H1 (cell line): ENCODE measurements at regions not wholly inside any gene's neighbourhood (a gene's known extent, or its start where the extent isn't known, plus 50 kb on each side); places are given as distances from the start of the nearest gene placed in this dataset.

Source experiments
- CTCF ChIA-PET: fragments of 300-600 bp; sonication (Branson Sonifier 250); formaldehyde crosslinking; loops from one replicate; lab custom pipeline; 2021; ENCODE audit not compliant: partially characterized antibody; lab: Charles Lee
- POLR2A ChIA-PET: fragments of 300-600 bp; sonication (Branson Sonifier 250); formaldehyde crosslinking; loops from one replicate; lab custom pipeline; 2021; ENCODE audit warnings: inconsistent platforms; ENCODE audit not compliant: partially characterized antibody; lab: Charles Lee
- DNase-seq, 2 experiments: peaks; one replicate each; pipeline versions ENCODE4 v3.0.0 to v3.0.0-alpha.2; 2010 to 2022; ENCODE audit warnings: low spot score in 2 of 2, low read depth in 1 of 2, mixed read lengths in 1 of 2
- FAIRE-seq: peaks from 2 replicates; lab custom pipeline; 2011; peaks lifted over from hg19 to GRCh38; lab: Jason Lieb, UNC
- H2AFZ ChIP-seq: 2 replicates; pipeline ENCODE4 v1.8.1; 2012; ENCODE audit warnings: low read length, inconsistent platforms
- H2AK5ac ChIP-seq: 2 replicates; pipeline ENCODE4 v1.6.1; 2013; ENCODE audit warnings: low read depth, low read length
- H2BK120ac ChIP-seq: replicated peaks from 2 replicates; pipeline ENCODE3; 2013; ENCODE audit warnings: low read depth, low read length, inconsistent platforms
- H2BK12ac ChIP-seq: 2 replicates; pipeline ENCODE4 v1.6.1; 2013; ENCODE audit warnings: low read depth, low read length
- H2BK15ac ChIP-seq: 2 replicates; pipeline ENCODE4 v1.6.1; 2013; ENCODE audit warnings: low read length
- H2BK20ac ChIP-seq: 2 replicates; pipeline ENCODE4 v1.6.1; 2013; ENCODE audit warnings: low read length
- H2BK5ac ChIP-seq: 2 replicates; pipeline ENCODE4 v1.6.1; 2013; ENCODE audit warnings: low read depth, low read length
- H3K14ac ChIP-seq: 2 replicates; pipeline ENCODE4 v1.6.1; 2013; ENCODE audit warnings: inconsistent platforms; ENCODE audit not compliant: insufficient read length
- H3K18ac ChIP-seq: 2 replicates; pipeline ENCODE4 v1.6.1; 2013; ENCODE audit warnings: low read length; ENCODE audit errors: extremely low read depth
- H3K23ac ChIP-seq: 2 replicates; pipeline ENCODE4 v1.6.1; 2013; ENCODE audit warnings: inconsistent platforms; ENCODE audit not compliant: insufficient read length
- H3K23me2 ChIP-seq: 2 replicates; pipeline ENCODE4 v1.6.1; 2013; ENCODE audit warnings: low read depth, low read length
- H3K27ac ChIP-seq: 2 replicates; pipeline ENCODE4 v1.6.1; 2011; ENCODE audit warnings: low read depth, low read length, inconsistent platforms
- H3K27me3 ChIP-seq, 4 experiments: replicated peaks in 1 of 4; 1 replicate in 1 of 4; 2 replicates in 3 of 4; pipeline versions ENCODE4 v1.6.1 to v1.8.1; 2011 to 2013; ENCODE audit warnings: low read length in 3 of 4, mild to moderate bottlenecking in 3 of 4, inconsistent platforms in 2 of 4, mixed read lengths in 2 of 4, moderate library complexity in 1 of 4; ENCODE audit not compliant: control insufficient read depth in 3 of 4, insufficient read depth in 3 of 4; ENCODE audit errors: extremely low read depth in 1 of 4
- H3K36me3 ChIP-seq, 4 experiments: 2 replicates each; pipeline versions ENCODE4 v1.6.1 to v1.8.1; 2011 to 2013; ENCODE audit warnings: mild to moderate bottlenecking in 4 of 4, low read length in 3 of 4, moderate library complexity in 2 of 4, control low read depth in 1 of 4, inconsistent platforms in 1 of 4; ENCODE audit not compliant: insufficient read depth in 4 of 4, control insufficient read depth in 2 of 4
- H3K4ac ChIP-seq: replicated peaks from 2 replicates; pipeline ENCODE3; 2013; ENCODE audit warnings: low read length, low read depth, mixed read lengths, inconsistent platforms; ENCODE audit not compliant: insufficient read length
- H3K4me1 ChIP-seq, 4 experiments: replicated peaks in 1 of 4; 1 replicate in 1 of 4; 2 replicates in 3 of 4; pipeline versions ENCODE4 v1.6.1 to v1.8.1; 2011 to 2013; ENCODE audit warnings: low read length in 3 of 4, inconsistent platforms in 2 of 4, mixed read lengths in 1 of 4; ENCODE audit not compliant: insufficient read depth in 4 of 4, control insufficient read depth in 3 of 4
- H3K4me2 ChIP-seq, 2 experiments: 2 replicates each; pipeline versions ENCODE4 v1.6.1 to v1.8.1; 2011 to 2013; ENCODE audit warnings: low read depth in 2 of 2, low read length in 2 of 2, control low read depth in 1 of 2, inconsistent platforms in 1 of 2, mild to moderate bottlenecking in 1 of 2; ENCODE audit not compliant: insufficient read depth in 1 of 2
- H3K4me3 ChIP-seq, 4 experiments: fragments of 200-600, 300-600 bp in 1 of 4; sonication (generic), shearing (Covaris generic), sonication (Bioruptor Twin) in 1 of 4; 2 replicates each; pipeline versions ENCODE4 v1.5.1 to v1.8.1; 2011 to 2016; ENCODE audit warnings: low read length in 4 of 4, low read depth in 3 of 4, control low read depth in 2 of 4, inconsistent platforms in 2 of 4, mild to moderate bottlenecking in 2 of 4, mixed read lengths in 1 of 4, moderate library complexity in 1 of 4; ENCODE audit not compliant: insufficient read depth in 2 of 4; ENCODE audit errors: extremely low read depth in 1 of 4
- H3K56ac ChIP-seq: replicated peaks from 2 replicates; pipeline ENCODE3; 2013; ENCODE audit warnings: low read depth, mild to moderate bottlenecking, mixed read lengths, low read length, inconsistent platforms; ENCODE audit not compliant: insufficient read length
- H3K79me1 ChIP-seq: 2 replicates; pipeline ENCODE4 v1.6.1; 2013; ENCODE audit warnings: low read depth, low read length, control low read depth
- H3K79me2 ChIP-seq, 2 experiments: 2 replicates each; pipeline versions ENCODE4 v1.6.1 to v1.8.1; 2012 to 2013; ENCODE audit warnings: low read length in 2 of 2, mild to moderate bottlenecking in 2 of 2, inconsistent platforms in 1 of 2; ENCODE audit not compliant: insufficient read depth in 2 of 2, control insufficient read depth in 1 of 2
- H3K9ac ChIP-seq, 4 experiments: replicated peaks in 1 of 4; 1 replicate in 1 of 4; 2 replicates in 3 of 4; pipeline versions ENCODE4 v1.6.1 to v1.8.1; 2011 to 2013; ENCODE audit warnings: low read depth in 3 of 4, low read length in 3 of 4, control low read depth in 2 of 4, mild to moderate bottlenecking in 2 of 4, moderate library complexity in 2 of 4, inconsistent platforms in 1 of 4; ENCODE audit errors: extremely low read depth in 1 of 4
- H3K9me3 ChIP-seq, 2 experiments: 2 replicates each; pipeline versions ENCODE4 v1.6.1 to v1.8.1; 2012 to 2013; ENCODE audit warnings: mild to moderate bottlenecking in 2 of 2, moderate library complexity in 2 of 2, control low read depth in 1 of 2, inconsistent platforms in 1 of 2, low read depth in 1 of 2, low read length in 1 of 2, mixed read lengths in 1 of 2; ENCODE audit not compliant: insufficient read depth in 2 of 2
- H4K20me1 ChIP-seq, 2 experiments: replicated peaks in 1 of 2; 2 replicates each; pipeline versions ENCODE3 to v1.8.1; 2011 to 2013; ENCODE audit warnings: inconsistent platforms in 2 of 2, low read length in 2 of 2, mild to moderate bottlenecking in 1 of 2; ENCODE audit not compliant: insufficient read depth in 2 of 2, control insufficient read depth in 1 of 2
- H4K5ac ChIP-seq: 2 replicates; pipeline ENCODE4 v1.6.1; 2013; ENCODE audit warnings: low read length, low read depth, mixed read lengths, inconsistent platforms; ENCODE audit not compliant: insufficient read length
- H4K8ac ChIP-seq: 2 replicates; pipeline ENCODE4 v1.8.0; 2013; ENCODE audit warnings: mild to moderate bottlenecking, moderate library complexity, low read length, inconsistent platforms; ENCODE audit not compliant: insufficient read depth; ENCODE audit errors: extremely low read depth
- H4K91ac ChIP-seq: replicated peaks from 2 replicates; pipeline ENCODE3; 2013; ENCODE audit warnings: low read length, mixed read lengths, inconsistent platforms; ENCODE audit not compliant: insufficient read length
- BCL11A ChIP-seq, 2 experiments: IDR thresholded peaks; one replicate each; pipeline ENCODE4 v1.6.1; 2011; ENCODE audit warnings: low read depth in 2 of 2, low read length in 2 of 2, mild to moderate bottlenecking in 2 of 2
- GABPA ChIP-seq: IDR thresholded peaks from 2 replicates; pipeline ENCODE4 v1.6.1; 2011; ENCODE audit warnings: mild to moderate bottlenecking, low read length, moderate library complexity, borderline replicate concordance; ENCODE audit not compliant: insufficient read depth
- SIRT6 ChIP-seq: IDR thresholded peaks from one replicate; pipeline ENCODE4 v1.7.1; 2012; ENCODE audit warnings: low read length, inconsistent platforms
- WGBS, 2 experiments: shearing (Covaris generic) in 1 of 2; methylation state at CpG; one replicate each; pipeline versions ENCODE4 v1.1.6 to v1.1.7; 2013 to 2015; ENCODE audit warnings: low lambda C conversion rate in 2 of 2, mixed read lengths in 2 of 2, inconsistent platforms in 1 of 2, low coverage in 1 of 2, missing lambda C conversion rate in 1 of 2; ENCODE audit not compliant: insufficient replicate concordance in 2 of 2, insufficient coverage in 1 of 2, insufficient read length in 1 of 2; ENCODE audit errors: extremely low coverage in 1 of 2, missing lambda C conversion rate in 1 of 2; 5-methylcytosine and 5-hydroxymethylcytosine counted together

GRCh38 chr15:31587583-31587982 lies 260.9 kb downstream of the KLF13 start:
- Histone ChIP-seq H3K23ac (no peak overlapping the region), H2BK120ac (no peak overlapping the region), H3K27ac (no peak overlapping the region), H4K8ac (no peak overlapping the region), H4K91ac (no peak overlapping the region), H3K9ac (no peak overlapping the region), H2BK12ac (no peak overlapping the region), H3K14ac (no peak overlapping the region), H3K4me3 (no peak overlapping the region), H3K79me2 (no peaks in the 10 kb centered on the region), H3K4ac (no peak overlapping the region), H4K20me1 (no peaks in the 10 kb centered on the region), H3K23me2 (no peaks in the 10 kb centered on the region), H2AFZ (no peak overlapping the region), H3K56ac (no peak overlapping the region), H2BK5ac (no peak overlapping the region), H2AK5ac (no peak overlapping the region), H3K36me3 (no peaks in the 10 kb centered on the region), H2BK15ac (no peak overlapping the region), H3K27me3 (no peaks in the 10 kb centered on the region), H3K18ac (no peak overlapping the region), H3K9me3 (no peaks in the 10 kb centered on the region), H3K4me1 (peaks cover 0 to 4% (median 2%) of the 10 kb centered on the region in 4 experiments; a peak in 2 of 7 replicates), H3K4me2 (no peak overlapping the region), H2BK20ac (no peak overlapping the region), H3K79me1 (no peaks in the 10 kb centered on the region), H4K5ac (no peak overlapping the region)
- FAIRE-seq (no peak), DNase-seq (no peak)
- POLR2A ChIA-PET, result no interaction called here
- 90% methylated on average over 4 of the region's 4 CpGs; no CpG with 5 or more reads in 1 of the 2 experiments for WGBS, 2 experiments
- CTCF ChIA-PET, result no interaction called here
- no peak for TF ChIP-seq GABPA
- no peak for TF ChIP-seq SIRT6
- no peak for TF ChIP-seq BCL11A (IDR thresholded peaks at IDR 0.05; ENCODE audit: low read depth in 2 of 2, low read length in 2 of 2)
